Endothelial cell of umbilical vein (primary cell): ENCODE measurements at regions not wholly inside any gene's neighbourhood (a gene's known extent, or its start where the extent isn't known, plus 50 kb on each side); places are given as distances from the start of the nearest gene placed in this dataset.

Experiments
- BruUV-seq: library from RNA; stranded (reverse); fragments of 400-500 nt; replicated peaks from 2 replicates; lab custom pipeline; 2021; lab: Mats Ljungman, UMichigan
- CTCF ChIA-PET: fragments of 300-600, 350-600 bp; sonication (Branson Sonifier 250); formaldehyde crosslinking; loops from one replicate; lab custom pipeline; 2021; ENCODE audit warnings: antibody characterized with exemption, inconsistent platforms; lab: Charles Lee
- POLR2A ChIA-PET: fragments of 300-600, 350-600 bp; sonication (Branson Sonifier 250); formaldehyde crosslinking; loops from one replicate; lab custom pipeline; 2021; ENCODE audit warnings: antibody characterized with exemption, inconsistent platforms; lab: Charles Lee
- DNase-seq: peaks from one replicate; pipeline ENCODE4 v3.0.0-alpha.2; 2011; ENCODE audit warnings: low read depth, low spot score
- FAIRE-seq: peaks from 2 replicates; lab custom pipeline; 2011; peaks lifted over from hg19 to GRCh38; lab: Jason Lieb, UNC
- H2AFZ ChIP-seq: 2 replicates; pipeline ENCODE4 v1.6.0; 2012; ENCODE audit warnings: low read depth, low read length, control low read depth, inconsistent platforms
- H3K27ac ChIP-seq: 2 replicates; pipeline ENCODE4 v1.5.1; 2011; ENCODE audit warnings: low read depth, mild to moderate bottlenecking, control low read depth, low read length, moderate library complexity; ENCODE audit not compliant: insufficient read depth
- H3K27me3 ChIP-seq, 2 experiments: 2 replicates each; pipeline versions ENCODE4 v1.6.0 to v1.6.1; 2011; ENCODE audit warnings: low read length in 2 of 2, mixed read lengths in 1 of 2; ENCODE audit not compliant: control insufficient read depth in 2 of 2, insufficient read depth in 2 of 2
- H3K36me3 ChIP-seq, 2 experiments: 2 replicates in 1 of 2; 3 replicates in 1 of 2; pipeline ENCODE4 v1.5.1; 2011; ENCODE audit warnings: low read length in 2 of 2, mild to moderate bottlenecking in 1 of 2, moderate library complexity in 1 of 2; ENCODE audit not compliant: control insufficient read depth in 2 of 2, insufficient read depth in 2 of 2; ENCODE audit errors: extremely low read depth in 1 of 2
- H3K4me1 ChIP-seq: 3 replicates; pipeline ENCODE4 v1.5.1; 2011; ENCODE audit warnings: mild to moderate bottlenecking, low read length; ENCODE audit not compliant: control insufficient read depth, insufficient read depth; ENCODE audit errors: extremely low read depth
- H3K4me2 ChIP-seq: 2 replicates; pipeline ENCODE4 v1.6.1; 2011; ENCODE audit warnings: low read length, control low read depth, mixed read lengths; ENCODE audit not compliant: insufficient read depth
- H3K4me3 ChIP-seq, 3 experiments: fragments of 200-600 bp in 1 of 3; sonication (generic), shearing (Covaris generic) in 1 of 3; replicated peaks in 1 of 3; 2 replicates each; pipeline ENCODE4 v1.5.1; 2011 to 2016; ENCODE audit warnings: control low read depth in 3 of 3, low read length in 3 of 3, mild to moderate bottlenecking in 2 of 3, inconsistent platforms in 1 of 3, low read depth in 1 of 3, moderate library complexity in 1 of 3; ENCODE audit not compliant: insufficient read depth in 1 of 3
- H3K79me2 ChIP-seq: 2 replicates; pipeline ENCODE4 v1.6.0; 2012; ENCODE audit warnings: low read length, inconsistent platforms; ENCODE audit not compliant: control insufficient read depth, insufficient read depth
- H3K9ac ChIP-seq: replicated peaks from 2 replicates; pipeline ENCODE3; 2011; ENCODE audit warnings: low read length, control low read depth; ENCODE audit not compliant: insufficient read depth; ENCODE audit errors: extremely low read depth
- H3K9me1 ChIP-seq: replicated peaks from 3 replicates; pipeline ENCODE4 v1.6.0; 2011; ENCODE audit warnings: mild to moderate bottlenecking, low read length; ENCODE audit not compliant: control insufficient read depth, insufficient read depth; ENCODE audit errors: extremely low read depth
- H3K9me3 ChIP-seq: replicated peaks from 2 replicates; pipeline ENCODE4 v1.5.1; 2012; ENCODE audit warnings: low read length, inconsistent platforms; ENCODE audit not compliant: control insufficient read depth, insufficient read depth
- H4K20me1 ChIP-seq: replicated peaks from 2 replicates; pipeline ENCODE3; 2011; ENCODE audit warnings: mild to moderate bottlenecking, low read length; ENCODE audit not compliant: control insufficient read depth, insufficient read depth; ENCODE audit errors: extremely low read depth
- CTCF ChIP-seq, 2 donors: IDR thresholded peaks; 1 replicate in 1 of 2; 2 replicates in 1 of 2; pipeline ENCODE4 v1.5.1; 2011; ENCODE audit warnings: low read length in 2 of 2, mild to moderate bottlenecking in 2 of 2, moderate library complexity in 2 of 2, control low read depth in 1 of 2, inconsistent platforms in 1 of 2, low read depth in 1 of 2; ENCODE audit not compliant: insufficient read depth in 1 of 2; ENCODE audit errors: extremely low read depth in 1 of 2
- EZH2 ChIP-seq: IDR thresholded peaks from 2 replicates; pipeline ENCODE4 v1.6.1; 2012; ENCODE audit warnings: borderline replicate concordance, low read depth, mild to moderate bottlenecking, moderate library complexity, low read length, inconsistent platforms; ENCODE audit not compliant: severe bottlenecking
- FOS ChIP-seq: IDR thresholded peaks from 2 replicates; pipeline ENCODE4 v1.6.1; 2011; ENCODE audit warnings: mild to moderate bottlenecking, low read length, moderate library complexity, borderline replicate concordance; ENCODE audit not compliant: insufficient read depth
- GATA2 ChIP-seq: IDR thresholded peaks from 2 replicates; pipeline ENCODE4 v1.7.0; 2011; ENCODE audit warnings: low read depth, mild to moderate bottlenecking, moderate library complexity, mixed read lengths, low read length; ENCODE audit not compliant: insufficient read length, insufficient read depth
- JUN ChIP-seq: IDR thresholded peaks from 2 replicates; pipeline ENCODE4 v1.6.1; 2011; ENCODE audit warnings: borderline replicate concordance, low read depth; ENCODE audit not compliant: insufficient read length, insufficient read depth
- MYC ChIP-seq: IDR thresholded peaks from one replicate; pipeline ENCODE4 v1.6.1; 2011; ENCODE audit warnings: mild to moderate bottlenecking, low read depth, low read length
- POLR2A ChIP-seq: IDR thresholded peaks from 2 replicates; pipeline ENCODE4 v1.6.1; 2012; ENCODE audit warnings: low read depth, mild to moderate bottlenecking, control low read depth, low read length
- POLR2AphosphoS5 ChIP-seq: IDR thresholded peaks from 2 replicates; pipeline ENCODE4 v1.6.1; 2012; ENCODE audit warnings: low read depth, mild to moderate bottlenecking, control low read depth, low read length, moderate library complexity; ENCODE audit not compliant: insufficient read depth
- dilution Hi-C: fragments of 300-500 bp; cut with MboI; formaldehyde crosslinking; loops from one replicate; pipeline ENCODE4 v1.15.0; 2019; ENCODE audit warnings: low sequenced_read_pairs; ENCODE audit not compliant: extremely low pct_ligation_motif_present
- intact Hi-C: fragments of 100-400 bp; cut with micrococcal nuclease; formaldehyde crosslinking; loops from one replicate; pipeline ENCODE4 v1.10.0; 2022
- TF ChIP-seq, protein P1 (sequence below): IDR thresholded peaks from 2 replicates; pipeline ENCODE4 v1.6.1; 2011; ENCODE audit not compliant: insufficient read depth, insufficient read length

- no peaks in the 10 kb centered on the region for H3K79me2 ChIP-seq
- no peak overlapping the region for H3K4me2 ChIP-seq
- H4K20me1 ChIP-seq, result no peaks in the 10 kb centered on the region
- DNase-seq (no peak), FAIRE-seq (no peak)
- no peaks in the 10 kb centered on the region for H3K36me3 ChIP-seq
- ChIA-PET CTCF (no interaction called here), POLR2A (no interaction called here)
- no peak overlapping the region for H2AFZ ChIP-seq
- intact Hi-C loops, result no loop called here
- no peaks in the 10 kb centered on the region for H3K27me3 ChIP-seq
- no peaks in the 10 kb centered on the region for H3K9me1 ChIP-seq
- TF ChIP-seq EZH2 (no peak), JUN (no peak), GATA2 (no peak), FOS (no peak), MYC (no peak), POLR2A (no peak), POLR2AphosphoS5 (no peak), CTCF (IDR thresholded peaks at IDR 0.05; ENCODE audit: extremely low read depth in 1 of 2, insufficient read depth in 1 of 2, low read depth in 1 of 2, low read length in 2 of 2) (no peak)
- TF ChIP-seq, protein P1, sequence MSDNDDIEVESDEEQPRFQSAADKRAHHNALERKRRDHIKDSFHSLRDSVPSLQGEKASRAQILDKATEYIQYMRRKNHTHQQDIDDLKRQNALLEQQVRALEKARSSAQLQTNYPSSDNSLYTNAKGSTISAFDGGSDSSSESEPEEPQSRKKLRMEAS, result no peak
- no peak overlapping the region for H3K27ac ChIP-seq
- H3K9ac ChIP-seq, result no peak overlapping the region
- no TSS peak for BruUV-seq
- dilution Hi-C loops, result no loop called here
- no peak overlapping the region for H3K4me3 ChIP-seq
- H3K9me3 ChIP-seq, result peaks cover 3% of the 10 kb centered on the region
- no peaks in the 10 kb centered on the region for H3K4me1 ChIP-seq
Measured at GRCh38 chr20:55561259-55561658, 444.1 kb downstream of the CBLN4 start.
